ENCODE measurements at regions not wholly inside any gene's neighbourhood (a gene's known extent, or its start where the extent isn't known, plus 50 kb on each side); places are given as distances from the start of the nearest gene placed in this dataset.

DNA sequence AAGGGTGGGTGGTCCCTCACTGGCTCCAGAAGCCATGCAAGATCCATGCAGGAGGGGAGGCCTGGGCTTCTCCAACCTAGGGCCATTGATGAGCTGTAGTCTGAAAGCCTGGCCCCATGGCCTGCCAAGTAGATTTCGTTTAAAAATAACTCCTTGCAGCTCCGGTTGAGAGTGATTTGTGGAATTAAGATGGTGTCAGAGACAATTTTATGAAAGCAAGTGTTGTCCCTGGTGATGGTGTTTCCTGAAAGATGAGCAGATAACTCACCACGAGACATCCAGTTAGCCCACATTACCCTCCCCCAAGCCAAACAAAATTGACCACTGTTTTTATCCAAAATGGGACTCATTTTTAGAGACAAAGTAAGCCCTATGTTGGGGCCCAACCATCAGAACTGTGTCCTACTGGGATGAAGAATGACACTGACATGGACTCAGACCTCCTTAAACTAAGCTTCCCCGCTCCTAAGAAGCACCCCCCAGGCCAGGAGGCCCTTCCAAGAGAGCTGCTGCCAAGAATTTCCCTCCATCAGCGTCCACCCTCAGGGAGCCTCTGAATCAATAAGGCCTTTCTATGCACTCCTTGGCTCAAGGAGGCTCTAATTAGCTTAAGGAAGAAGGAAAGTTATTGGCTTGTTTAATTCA lies 174.2 kb upstream of the NCAM1 start:
- H3K4me1 ChIP-seq (replicated peaks in 1 of 4; ENCODE audit: control insufficient read depth in 3 of 4, insufficient read depth in 4 of 4, low read length in 3 of 4): no peaks in the 10 kb centered on the region; a peak in 2 of 7 replicates
- DNase-seq (ENCODE audit: low read depth in 1 of 2, low spot score in 2 of 2) (no peak), FAIRE-seq (no peak)
- H4K8ac ChIP-seq (ENCODE audit: extremely low read depth, insufficient read depth, low read length): no peak overlapping the region
- no peaks in the 10 kb centered on the region for H4K20me1 ChIP-seq (replicated peaks in 1 of 2; ENCODE audit: control insufficient read depth in 1 of 2, insufficient read depth in 2 of 2, low read length in 2 of 2)
- H3K4me2 ChIP-seq (ENCODE audit: insufficient read depth in 1 of 2, low read depth in 2 of 2, low read length in 2 of 2): no peak overlapping the region
- H3K27ac ChIP-seq (ENCODE audit: low read depth, low read length): no peak overlapping the region
- no peak overlapping the region for H3K14ac ChIP-seq (ENCODE audit: insufficient read length)
- no peak overlapping the region for H2AFZ ChIP-seq (ENCODE audit: low read length)
- H4K91ac ChIP-seq (replicated peaks; ENCODE audit: insufficient read length, low read length): no peak overlapping the region
- WGBS, 2 experiments (ENCODE audit: extremely low coverage in 1 of 2, insufficient coverage in 1 of 2, insufficient read length in 1 of 2, insufficient replicate concordance in 2 of 2, low coverage in 1 of 2, low lambda C conversion rate in 2 of 2, missing lambda C conversion rate in 1 of 2): 88% methylated on average over 5 of the region's 5 CpGs; no CpG with 5 or more reads in 1 of the 2 experiments
- H3K56ac ChIP-seq (replicated peaks; ENCODE audit: insufficient read length, low read depth, low read length): no peak overlapping the region
- H4K5ac ChIP-seq (ENCODE audit: insufficient read length, low read depth, low read length): no peak overlapping the region
- no peaks in the 10 kb centered on the region for H3K9me3 ChIP-seq (ENCODE audit: insufficient read depth in 2 of 2, low read depth in 1 of 2, low read length in 1 of 2)
- no peak overlapping the region for H2BK5ac ChIP-seq (ENCODE audit: low read depth, low read length)
- H3K36me3 ChIP-seq (ENCODE audit: control insufficient read depth in 2 of 4, insufficient read depth in 4 of 4, low read length in 3 of 4): no peaks in the 10 kb centered on the region
- H3K23ac ChIP-seq (ENCODE audit: insufficient read length): no peak overlapping the region
- no peaks in the 10 kb centered on the region for H3K79me1 ChIP-seq (ENCODE audit: low read depth, low read length)
- H2BK120ac ChIP-seq (replicated peaks; ENCODE audit: low read depth, low read length): no peak overlapping the region
- H2BK15ac ChIP-seq (ENCODE audit: low read length): no peak overlapping the region
- no peak overlapping the region for H2AK5ac ChIP-seq (ENCODE audit: low read depth, low read length)
- H3K4ac ChIP-seq (replicated peaks; ENCODE audit: insufficient read length, low read depth, low read length): no peak overlapping the region
- CTCF ChIA-PET (ENCODE audit: partially characterized antibody): interaction anchor here (1.1 to 1.7 kb wide), 2 partner anchors 9 to 199 kb away, joined by 4 to 10 read pairs; no protein-coding TSS in a partner anchor
- no peaks in the 10 kb centered on the region for H3K79me2 ChIP-seq (ENCODE audit: control insufficient read depth in 1 of 2, insufficient read depth in 2 of 2, low read length in 2 of 2)
- 0 out of 2 replicates have a peak overlapping the region, but pooled peaks have one; percentile 6 for H3K18ac ChIP-seq (ENCODE audit: extremely low read depth, low read length)
- no peaks in the 10 kb centered on the region for H3K27me3 ChIP-seq (replicated peaks in 1 of 4; ENCODE audit: control insufficient read depth in 3 of 4, extremely low read depth in 1 of 4, insufficient read depth in 3 of 4, low read length in 3 of 4)
- H3K9ac ChIP-seq (replicated peaks in 1 of 4; ENCODE audit: extremely low read depth in 1 of 4, low read depth in 3 of 4, low read length in 3 of 4): no peak overlapping the region
- no peak overlapping the region for H2BK12ac ChIP-seq (ENCODE audit: low read depth, low read length)
- H3K4me3 ChIP-seq (ENCODE audit: extremely low read depth in 1 of 4, insufficient read depth in 2 of 4, low read depth in 3 of 4, low read length in 4 of 4): no peak overlapping the region
- POLR2A ChIA-PET (ENCODE audit: partially characterized antibody): no interaction called here
- H3K23me2 ChIP-seq (ENCODE audit: low read depth, low read length): no peaks in the 10 kb centered on the region
- no peak overlapping the region for H2BK20ac ChIP-seq (ENCODE audit: low read length)
- TF ChIP-seq CHD2 (IDR thresholded peaks at IDR 0.05; ENCODE audit: low read length) (no peak), KDM4A (IDR thresholded peaks at IDR 0.05; ENCODE audit: low read depth, low read length, severe bottlenecking) (no peak), JUND (IDR thresholded peaks at IDR 0.05; ENCODE audit: low read length) (no peak), CBX8 (IDR thresholded peaks at IDR 0.05; ENCODE audit: borderline replicate concordance, low read depth, low read length) (no peak), SP2 (IDR thresholded peaks at IDR 0.05; ENCODE audit: low read length) (no peak), TAF1 (IDR thresholded peaks at IDR 0.05; ENCODE audit: low read depth, low read length) (no peak), BCL11A (IDR thresholded peaks at IDR 0.05; ENCODE audit: low read depth in 2 of 2, low read length in 2 of 2) (no peak)

Measured in H1 (cell line).